GM12801 (cell line): ENCODE measurements at regions not wholly inside any gene's neighbourhood (a gene's known extent, or its start where the extent isn't known, plus 50 kb on each side); places are given as distances from the start of the nearest gene placed in this dataset.

Source experiments
- CTCF ChIP-seq: IDR thresholded peaks from one replicate; pipeline ENCODE4 v1.5.1; 2011; ENCODE audit warnings: control low read depth; ENCODE audit not compliant: insufficient read length; ENCODE audit errors: extremely low read depth

GRCh38 chr15:69685512-69686452 lies 233.2 kb downstream of the RPLP1 start:
- TF ChIP-seq CTCF, result no peak

- TF ChIP-seq CTCF, result no peak
Observed at GRCh38 chr15:69686626-69687025, 234.0 kb downstream of the RPLP1 start.

GRCh38 chr15:69689133-69689532 lies 236.5 kb downstream of the RPLP1 start:
- no peak for TF ChIP-seq CTCF

GRCh38 chr15:69691307-69692015 lies 238.8 kb downstream of the RPLP1 start:
- no peak for TF ChIP-seq CTCF

GRCh38 chr15:69692342-69692741 lies 239.7 kb downstream of the RPLP1 start:
- TF ChIP-seq CTCF, result no peak

GRCh38 chr15:69693059-69693458 lies 240.4 kb downstream of the RPLP1 start:
- no peak for TF ChIP-seq CTCF

- no peak for TF ChIP-seq CTCF
Observed at GRCh38 chr15:69696946-69697345, 244.3 kb downstream of the RPLP1 start.
